ENCODE measurements at regions not wholly inside any gene's neighbourhood (a gene's known extent, or its start where the extent isn't known, plus 50 kb on each side); places are given as distances from the start of the nearest gene placed in this dataset.

DNA sequence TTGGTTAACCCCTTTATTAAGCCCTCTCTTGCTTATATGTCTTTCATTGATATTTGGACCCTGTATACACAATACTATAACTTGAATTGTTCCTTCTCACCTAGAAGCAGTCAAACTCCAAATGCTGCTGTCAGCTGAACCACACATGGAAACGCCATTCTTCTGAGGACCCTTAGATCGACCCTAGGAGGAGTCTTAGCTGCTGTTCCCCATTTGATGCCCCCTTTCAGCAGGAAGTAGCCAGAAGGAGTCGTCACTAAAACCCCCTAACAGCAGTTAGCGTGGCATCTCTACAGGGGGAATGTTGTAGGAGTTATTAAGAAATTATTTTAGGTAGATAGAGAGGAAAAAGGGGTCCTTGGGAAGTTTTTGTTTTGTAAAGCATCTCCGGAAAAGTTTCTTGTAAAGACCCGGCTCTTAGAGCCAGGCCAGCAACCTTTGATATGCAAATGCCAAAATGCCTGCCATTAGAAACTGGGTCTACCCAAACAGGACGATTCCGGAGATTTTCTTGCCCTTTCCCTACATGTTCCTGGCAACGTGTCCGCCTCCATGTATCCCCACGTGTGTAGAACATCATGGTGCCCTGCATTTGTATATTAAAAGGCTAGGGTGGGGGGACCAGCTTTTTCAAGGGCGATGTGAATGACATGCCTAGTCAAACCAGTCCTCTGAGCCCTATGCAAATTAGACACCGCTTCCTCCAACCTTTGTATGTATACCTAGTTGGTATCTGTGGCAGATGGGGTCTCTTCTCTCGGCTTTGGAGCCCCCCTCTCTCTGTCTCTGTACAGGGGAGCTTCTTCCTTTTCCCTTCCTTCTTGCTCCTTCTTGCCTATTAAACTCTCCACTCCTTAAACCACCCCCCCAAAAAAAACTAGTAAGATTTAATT lies 638.4 kb upstream of the POU3F3 start:
- DNase-seq (no peak), ATAC-seq (ENCODE audit: poor library complexity) (no peak)
- intact Hi-C loops (cut with DNase I) = no loop called here

DNA sequence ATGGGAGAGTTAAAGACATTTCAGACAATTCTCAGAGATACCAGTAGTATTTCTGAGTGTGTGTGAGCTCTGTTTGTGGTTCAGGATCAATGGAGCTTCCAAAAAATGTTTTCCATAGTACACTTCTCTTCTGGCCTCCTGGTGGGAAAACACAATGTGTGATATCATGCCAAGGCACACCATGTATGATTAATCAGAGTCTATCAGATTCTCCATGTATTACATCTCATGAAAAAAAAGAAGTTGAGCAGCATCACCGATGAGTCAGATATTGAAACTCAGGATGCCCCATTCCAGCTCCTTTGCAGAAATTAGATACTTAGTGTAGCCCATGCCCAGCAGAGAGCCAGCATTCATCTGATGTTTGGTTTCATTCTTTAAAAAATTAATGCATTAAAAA lies 620.3 kb upstream of the POU3F3 start:
- DNase-seq = no peak
- intact Hi-C loops (cut with DNase I) = no loop called here
- ATAC-seq (ENCODE audit: poor library complexity) = no peak

DNA sequence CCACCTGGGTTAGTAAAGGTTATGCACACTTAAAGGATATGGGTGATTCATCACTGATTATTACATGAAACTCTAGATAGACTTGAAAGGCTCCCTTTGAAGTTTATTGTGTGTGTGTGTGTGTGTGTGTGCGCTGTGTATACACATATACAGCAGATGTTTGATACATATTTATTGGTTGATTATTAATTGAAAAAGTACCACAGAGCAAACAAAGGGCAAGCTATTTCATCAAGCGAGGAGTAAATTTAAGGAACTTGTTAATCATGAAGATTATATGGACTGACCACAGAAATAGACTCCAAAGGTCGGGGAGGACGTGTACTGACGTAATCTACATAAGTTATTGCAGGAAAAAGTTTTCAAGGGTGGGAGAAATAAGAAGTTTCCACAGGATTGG lies 617.4 kb upstream of the POU3F3 start:
- intact Hi-C loops (cut with DNase I) = no loop called here
- ATAC-seq (ENCODE audit: poor library complexity) (no peak), DNase-seq (no peak)

DNA sequence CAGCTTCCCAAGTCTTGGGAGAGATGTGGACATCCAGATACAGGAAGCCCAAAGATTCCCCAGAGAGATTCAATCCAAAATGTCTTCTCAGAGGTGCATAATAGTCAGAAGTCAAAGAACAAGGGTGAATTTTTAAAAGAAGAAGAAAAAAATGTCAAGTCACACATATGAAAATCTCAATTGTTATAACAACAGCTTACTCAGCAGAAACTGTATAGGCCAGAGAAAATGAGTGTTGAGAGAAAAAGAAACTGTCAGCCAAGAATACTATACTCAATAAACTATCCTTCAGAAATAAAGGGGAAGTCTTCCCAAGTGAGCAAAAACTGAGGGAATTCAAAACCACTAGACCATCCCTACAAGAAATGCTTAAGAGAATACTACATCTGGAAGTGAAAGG lies 612.9 kb upstream of the POU3F3 start:
- intact Hi-C loops (cut with DNase I) = no loop called here
- ATAC-seq (ENCODE audit: poor library complexity) (no peak), DNase-seq (no peak)

DNA sequence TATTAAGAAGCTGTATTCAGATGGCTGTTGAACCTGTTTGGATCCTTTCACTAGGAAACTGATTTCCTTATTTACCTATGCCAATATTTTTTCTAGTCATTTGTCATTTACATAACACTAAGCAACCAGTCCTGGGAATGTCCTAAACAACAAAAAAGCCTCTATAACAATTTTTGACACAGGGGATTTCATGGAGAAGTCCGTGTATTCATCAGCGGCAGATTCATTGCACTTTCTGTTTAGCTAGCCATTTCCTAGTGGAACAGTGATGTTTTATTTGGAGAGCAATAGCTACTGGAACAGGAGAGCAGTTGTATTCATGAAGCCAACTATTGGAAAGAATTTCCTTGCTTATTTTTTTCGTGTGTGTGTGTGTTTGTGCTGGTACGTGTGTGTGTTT lies 604.3 kb upstream of the POU3F3 start:
- intact Hi-C loops (cut with DNase I) = no loop called here
- DNase-seq (no peak), ATAC-seq (ENCODE audit: poor library complexity) (no peak)

DNA sequence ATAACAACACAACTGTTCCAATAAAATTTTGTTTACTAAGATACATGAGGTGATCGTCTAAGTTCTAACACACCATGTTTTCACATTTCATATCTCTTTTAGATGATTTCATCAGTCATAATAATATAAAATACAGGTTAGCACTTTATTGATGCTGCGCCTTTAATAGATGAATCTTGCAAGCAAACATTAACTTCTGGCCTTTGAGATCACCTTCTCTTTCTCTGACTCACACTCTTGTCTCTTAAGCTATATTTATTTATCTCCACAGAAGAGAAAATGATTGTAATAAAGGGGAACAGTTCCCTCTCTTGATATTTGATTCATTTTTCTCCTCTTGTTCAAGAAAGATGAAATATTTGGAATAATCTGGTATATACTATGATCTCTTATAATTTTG lies 603.3 kb upstream of the POU3F3 start:
- intact Hi-C loops (cut with DNase I) = no loop called here
- DNase-seq (no peak), ATAC-seq (ENCODE audit: poor library complexity) (no peak)

DNA sequence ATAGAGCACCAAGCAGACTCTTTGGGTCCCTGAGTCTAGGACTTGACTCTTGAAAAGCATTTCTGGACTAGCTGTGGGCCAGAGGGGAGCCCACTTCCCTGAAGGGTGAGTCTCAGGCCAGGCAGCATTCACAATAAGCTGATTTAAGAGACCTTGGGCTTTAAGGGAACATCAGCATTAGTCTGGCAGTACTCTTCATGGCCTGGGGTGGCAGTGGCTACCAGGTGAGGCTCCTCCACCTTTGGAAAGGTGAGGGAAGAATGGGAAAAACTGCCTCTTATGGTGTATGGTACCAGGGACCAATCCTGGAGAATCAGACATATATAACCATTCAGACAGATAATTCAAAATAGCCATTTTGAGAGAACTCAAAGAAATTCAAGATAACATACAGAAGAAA lies 599.9 kb upstream of the POU3F3 start:
- ATAC-seq (ENCODE audit: poor library complexity) (no peak), DNase-seq (no peak)
- intact Hi-C loops (cut with DNase I) = no loop called here

DNA sequence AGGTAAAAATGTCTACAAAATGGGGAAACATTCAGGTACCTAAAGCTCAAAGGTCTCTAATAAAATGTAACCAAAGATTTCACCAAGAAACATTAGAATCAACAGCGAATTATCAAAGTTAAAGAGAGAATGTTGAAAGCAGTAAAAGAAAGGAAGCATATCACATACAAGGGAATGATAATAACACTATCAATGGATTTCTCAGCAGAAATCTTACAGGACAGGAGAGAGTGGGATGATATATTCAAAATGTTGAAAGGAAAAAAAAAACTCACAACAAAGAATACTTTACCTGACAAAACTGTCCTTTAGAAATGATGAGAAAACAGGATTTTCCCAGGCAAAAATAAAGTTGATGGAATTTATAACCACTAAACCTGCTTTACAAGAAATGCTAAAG lies 591.2 kb upstream of the POU3F3 start:
- no peak for DNase-seq
- intact Hi-C loops (cut with DNase I) = no loop called here
- no peak for ATAC-seq (ENCODE audit: poor library complexity)

DNA sequence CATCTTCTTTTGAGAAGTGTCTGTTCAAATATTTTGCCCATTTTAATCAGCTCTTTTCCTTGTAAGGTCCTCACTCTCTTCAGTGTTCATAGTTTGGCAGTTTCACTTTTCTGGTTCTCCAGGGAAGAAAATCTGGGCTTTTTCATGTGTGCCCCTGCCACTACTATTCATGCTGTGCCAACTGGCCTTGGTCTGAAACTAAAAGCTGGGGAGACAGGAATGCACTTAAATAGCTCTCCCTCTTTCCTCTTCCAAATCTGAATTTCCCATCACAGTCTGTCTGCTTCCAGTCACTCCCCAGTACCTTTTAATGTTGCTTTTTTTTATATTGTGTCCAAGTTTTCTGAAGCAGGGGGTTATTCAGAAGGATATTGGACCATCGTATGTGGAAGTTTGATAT lies 574.3 kb upstream of the POU3F3 start:
- DNase-seq (no peak), ATAC-seq (ENCODE audit: poor library complexity) (no peak)
- intact Hi-C loops (cut with DNase I) = no loop called here

DNA sequence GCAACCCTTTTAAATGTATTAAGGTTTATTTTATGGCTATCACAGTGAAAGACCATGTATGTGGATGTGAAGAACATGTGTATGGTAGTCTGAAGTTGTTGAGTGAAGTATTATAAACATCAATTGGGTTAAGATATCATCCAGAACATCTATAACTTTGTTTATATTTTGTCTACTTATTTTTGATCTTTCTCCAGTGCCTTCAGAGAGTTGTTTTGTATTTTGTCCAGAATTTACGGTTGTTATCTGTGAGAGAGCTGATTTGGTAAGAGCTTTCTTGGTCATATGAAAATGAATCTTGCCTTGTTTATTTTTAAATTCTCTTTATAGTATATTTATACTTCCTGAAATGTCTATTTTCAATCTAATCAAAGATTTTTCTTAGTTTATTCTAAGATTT lies 573.7 kb upstream of the POU3F3 start:
- ATAC-seq (ENCODE audit: poor library complexity) (no peak), DNase-seq (no peak)
- intact Hi-C loops (cut with DNase I) = no loop called here

DNA sequence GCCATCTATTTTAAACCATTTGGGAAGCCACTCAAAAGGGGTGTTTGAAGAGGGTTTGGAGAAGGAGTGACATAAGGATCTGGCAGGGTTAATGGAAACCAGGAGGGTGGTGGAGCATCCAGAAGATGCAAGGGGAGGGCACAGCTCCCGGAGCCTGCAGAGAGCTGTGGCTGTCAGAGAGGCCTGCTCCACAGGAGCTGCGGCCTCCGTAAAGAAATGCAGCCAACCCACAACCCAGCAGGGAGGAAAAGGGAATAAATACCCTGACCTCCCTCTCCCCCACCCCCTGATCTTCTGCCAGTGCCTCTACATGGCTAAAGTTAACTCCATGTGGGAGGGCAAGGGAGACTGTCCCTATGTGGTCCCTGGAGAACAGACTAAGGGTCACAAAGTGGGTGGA lies 567.1 kb upstream of the POU3F3 start:
- intact Hi-C loops (cut with DNase I) = no loop called here
- ATAC-seq (ENCODE audit: poor library complexity) = no peak
- no peak for DNase-seq

DNA sequence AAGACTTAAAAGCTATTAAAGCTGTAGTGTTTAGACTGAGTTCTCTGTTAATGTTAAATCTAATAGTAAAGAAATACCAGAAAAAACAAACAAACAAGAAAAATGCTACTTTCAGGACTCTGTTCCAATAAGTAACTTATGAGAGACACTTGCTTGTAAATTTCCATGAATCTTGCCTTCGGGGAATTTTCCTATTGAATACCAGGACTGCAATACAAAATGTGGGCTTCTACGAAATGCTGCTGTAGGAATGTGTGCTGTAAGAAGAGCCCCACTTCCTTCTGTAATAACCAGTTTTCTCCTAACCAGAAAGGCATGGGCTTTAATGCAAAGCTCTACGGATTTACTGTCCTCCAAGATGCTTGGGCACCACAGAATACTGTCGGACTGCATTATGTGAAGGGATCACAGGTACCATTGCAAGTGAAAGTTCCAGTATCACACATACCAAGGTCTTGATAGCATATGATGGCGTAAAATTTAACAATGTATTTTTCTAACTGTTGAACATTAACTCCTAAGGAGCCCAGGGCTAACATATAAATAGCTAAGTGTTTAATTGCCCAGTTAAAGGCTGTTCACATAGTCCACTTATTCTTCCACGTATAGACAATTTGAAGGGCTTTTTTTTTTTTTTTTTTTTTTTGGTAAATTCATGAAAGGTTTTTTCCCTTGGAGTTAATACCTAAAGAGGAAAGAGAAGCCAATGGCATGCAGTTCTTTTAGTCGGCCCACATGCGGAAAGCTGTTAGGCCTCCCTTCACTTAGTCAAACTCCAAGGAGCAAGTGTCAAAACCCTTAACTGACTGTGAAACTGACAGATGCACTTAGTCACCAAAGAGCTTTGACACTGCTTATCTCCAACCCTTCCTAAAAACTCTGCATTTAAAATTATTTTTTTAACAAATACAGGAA lies 564.0 kb upstream of the POU3F3 start:
- intact Hi-C loops (cut with DNase I) = no loop called here
- ATAC-seq (ENCODE audit: poor library complexity) (no peak), DNase-seq (no peak)

DNA sequence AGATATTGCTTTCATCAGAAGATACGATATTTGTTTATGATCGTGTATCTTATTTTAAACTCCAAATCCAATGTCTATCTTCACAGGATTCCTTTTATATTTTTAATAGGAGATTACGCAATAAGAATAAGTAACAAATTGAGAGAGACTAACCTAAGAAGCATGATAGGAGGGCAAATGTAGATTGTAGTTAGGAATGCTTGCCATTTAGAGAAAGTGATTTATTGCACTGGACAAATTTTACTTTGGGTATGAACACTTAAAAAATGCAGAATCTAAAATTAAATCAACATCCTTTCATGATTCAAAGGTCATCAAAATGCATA lies 563.4 kb upstream of the POU3F3 start:
- intact Hi-C loops (cut with DNase I) = no loop called here
- DNase-seq (no peak), ATAC-seq (ENCODE audit: poor library complexity) (no peak)

DNA sequence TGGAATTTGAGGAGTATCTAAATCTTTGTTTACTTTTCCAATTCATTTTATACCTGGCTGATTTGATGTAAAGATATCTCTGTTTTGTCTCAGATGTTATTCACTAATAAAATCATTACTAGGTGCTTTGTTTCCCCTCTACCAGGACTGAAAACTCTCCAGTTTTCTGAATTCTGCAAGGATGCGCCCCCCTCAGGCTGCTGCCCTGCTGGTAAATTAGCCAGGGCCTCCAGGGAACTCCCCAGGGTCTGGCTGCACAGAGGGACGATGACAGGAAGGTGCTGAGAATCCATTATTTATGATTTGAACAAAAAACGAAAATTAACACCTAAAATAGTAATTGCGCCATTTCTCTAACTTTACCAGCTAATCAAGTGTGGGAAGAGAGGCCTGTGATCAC lies 541.2 kb upstream of the POU3F3 start:
- ATAC-seq (ENCODE audit: poor library complexity) (no peak), DNase-seq (no peak)
- intact Hi-C loops (cut with DNase I) = no loop called here

DNA sequence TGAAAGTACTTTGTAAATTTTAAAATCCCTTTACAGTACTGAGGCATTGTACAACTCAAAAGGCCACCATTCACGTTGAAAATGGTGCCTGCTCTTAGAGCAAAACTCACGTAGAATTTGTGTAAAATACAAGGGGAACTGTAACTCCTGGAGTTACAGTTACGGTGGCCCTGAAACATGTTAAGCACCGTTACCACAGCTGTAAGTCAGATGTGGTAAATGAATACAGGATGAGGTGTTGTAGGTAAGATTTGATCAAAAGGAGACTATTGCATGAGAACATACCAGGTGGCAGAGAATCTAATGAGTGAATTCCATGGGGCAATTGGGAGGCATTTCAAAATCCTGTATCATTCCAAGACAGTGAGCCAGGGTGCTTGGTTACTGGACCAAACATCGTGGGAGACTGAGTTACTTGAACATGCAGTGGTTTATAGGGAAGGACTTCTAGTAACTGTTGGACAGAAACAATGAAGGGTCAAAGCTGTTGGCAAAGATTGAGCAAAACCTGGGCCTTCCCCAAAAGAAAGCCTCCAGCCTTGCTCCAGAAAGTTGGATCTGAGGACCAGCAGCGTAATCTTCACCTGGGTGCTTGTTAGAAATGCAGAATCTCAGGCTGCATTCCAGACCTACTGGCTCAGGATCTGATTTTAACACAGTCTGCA lies 535.8 kb upstream of the POU3F3 start:
- intact Hi-C loops (cut with DNase I) = no loop called here
- DNase-seq (no peak), ATAC-seq (ENCODE audit: poor library complexity) (no peak)

DNA sequence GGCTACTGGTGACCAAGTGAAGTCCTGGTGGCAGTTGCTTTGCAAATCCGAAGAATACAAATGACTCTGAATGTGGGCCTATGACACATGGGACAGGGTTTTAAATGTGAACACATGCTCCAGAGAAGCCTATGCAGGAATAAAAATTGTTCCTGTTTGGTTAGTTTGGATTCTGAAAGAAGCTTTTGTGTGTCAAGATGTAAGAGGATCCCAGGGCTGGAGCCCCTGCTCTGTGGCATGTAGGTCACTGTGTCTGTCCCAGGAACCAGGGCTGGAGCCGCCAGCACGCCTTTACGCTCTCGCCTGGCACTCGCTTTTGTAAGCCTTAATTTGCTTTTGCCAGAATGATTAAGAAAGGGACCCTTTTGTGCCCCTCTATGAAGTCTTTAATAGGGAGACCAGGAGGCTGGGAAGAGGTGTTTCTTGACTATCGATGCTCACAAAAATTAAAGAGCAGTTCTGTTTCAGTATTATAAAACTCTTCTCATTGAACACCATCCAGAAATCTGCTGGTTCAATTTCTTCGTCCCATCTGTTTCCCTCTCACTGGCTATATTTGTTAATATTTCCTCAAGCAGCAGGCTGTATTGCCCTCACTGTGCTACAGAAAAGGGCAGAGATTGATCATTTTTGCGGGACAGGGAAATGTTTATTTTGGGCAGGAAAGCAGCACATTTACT lies 532.7 kb upstream of the POU3F3 start:
- intact Hi-C loops (cut with DNase I) = no loop called here
- ATAC-seq (ENCODE audit: poor library complexity) (no peak), DNase-seq (no peak)

DNA sequence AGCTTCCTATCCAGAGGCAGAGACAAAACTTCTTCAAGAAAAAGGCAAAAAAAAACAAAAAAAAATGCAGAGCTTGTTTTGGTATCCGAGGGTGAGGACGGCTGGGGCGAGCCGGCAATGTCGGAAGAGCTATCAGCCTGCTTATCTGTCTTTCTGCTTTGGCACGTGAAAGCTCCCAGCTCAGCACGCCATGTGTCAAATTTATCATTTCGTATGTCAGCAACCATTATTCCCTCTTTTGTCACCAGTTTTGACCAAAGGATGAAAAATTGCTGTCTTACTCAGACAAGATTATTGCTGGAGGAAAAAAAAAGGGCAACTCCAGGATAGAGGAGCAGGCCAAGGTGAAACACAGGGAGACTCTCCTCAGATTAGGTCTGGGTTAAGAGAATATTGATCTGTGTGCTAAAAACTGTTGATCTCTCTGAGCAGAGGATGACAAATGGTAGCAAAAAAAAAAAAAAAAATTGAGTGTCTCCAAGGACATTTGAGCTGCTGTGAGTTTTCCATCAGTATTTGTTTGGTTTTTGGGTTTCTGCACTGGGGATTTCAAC lies 532.0 kb upstream of the POU3F3 start:
- intact Hi-C loops (cut with DNase I) = no loop called here
- DNase-seq = no peak
- no peak for ATAC-seq (ENCODE audit: poor library complexity)

DNA sequence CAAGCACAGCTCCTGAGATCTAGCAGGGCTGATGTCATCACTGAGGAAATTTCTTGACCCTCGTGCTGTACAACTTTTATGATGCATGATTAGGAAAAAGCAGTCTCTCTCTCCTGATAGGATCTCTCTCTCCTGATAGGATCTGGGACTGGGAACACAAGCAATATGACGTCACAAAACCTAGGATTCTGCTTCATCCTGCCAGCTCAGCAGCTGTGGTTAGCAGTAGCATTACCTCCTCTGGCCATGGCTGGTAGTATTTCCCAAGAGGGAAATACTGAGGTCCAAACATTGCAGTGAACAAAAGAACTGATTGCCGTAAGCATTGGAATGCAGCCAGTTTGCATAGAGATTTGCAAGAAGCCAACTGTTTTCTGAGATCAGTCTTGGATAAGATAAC lies 521.2 kb upstream of the POU3F3 start:
- DNase-seq (no peak), ATAC-seq (ENCODE audit: poor library complexity) (no peak)
- intact Hi-C loops (cut with DNase I) = no loop called here

DNA sequence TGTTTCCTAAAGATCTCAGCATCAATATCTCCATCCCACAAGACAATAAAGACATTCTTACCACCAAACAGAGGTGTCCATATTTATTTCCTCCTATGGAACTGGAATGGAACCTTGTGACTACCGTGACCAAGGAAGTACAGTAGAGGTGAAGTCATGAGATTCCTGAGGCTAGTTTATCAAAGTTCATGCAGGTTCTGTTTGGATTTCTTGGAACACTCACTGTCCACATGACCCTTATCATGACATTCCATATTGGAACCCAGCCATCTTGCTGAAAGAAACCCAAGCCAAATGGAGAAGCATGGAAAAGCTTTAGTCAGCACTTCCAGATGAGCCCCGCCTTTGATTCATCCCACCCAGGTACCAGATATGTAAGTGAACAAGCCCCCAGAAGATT lies 516.0 kb upstream of the POU3F3 start:
- no peak for ATAC-seq (ENCODE audit: poor library complexity)
- intact Hi-C loops (cut with DNase I) = no loop called here
- no peak for DNase-seq

All from Right ventricle myocardium superior (tissue), 1 donor.